Stimulated activated CD4-positive, alpha-beta T cell treated with anti-CD3 and anti-CD28 coated beads, Interleukin-12 subunit alpha, Interleukin-12 subunit beta, amount 100 ng/mL, for 4 hours (primary cell): ENCODE measurements at regions not wholly inside any gene's neighbourhood (a gene's known extent, or its start where the extent isn't known, plus 50 kb on each side); places are given as distances from the start of the nearest gene placed in this dataset.

Source experiments
- DNase-seq: peaks from one replicate; pipeline ENCODE4 v3.0.0-alpha.2; 2020

- DNase-seq, result no peak
These were observed 202.5 kb upstream of the DUSP10 start for GRCh38 chr1:221944247-221944870.

- DNase-seq, result no peak
These were observed 198.7 kb upstream of the DUSP10 start for GRCh38 chr1:221940631-221941030.

GRCh38 chr1:221939607-221940006, 197.7 kb upstream of the DUSP10 start:
- DNase-seq, result no peak

DNA sequence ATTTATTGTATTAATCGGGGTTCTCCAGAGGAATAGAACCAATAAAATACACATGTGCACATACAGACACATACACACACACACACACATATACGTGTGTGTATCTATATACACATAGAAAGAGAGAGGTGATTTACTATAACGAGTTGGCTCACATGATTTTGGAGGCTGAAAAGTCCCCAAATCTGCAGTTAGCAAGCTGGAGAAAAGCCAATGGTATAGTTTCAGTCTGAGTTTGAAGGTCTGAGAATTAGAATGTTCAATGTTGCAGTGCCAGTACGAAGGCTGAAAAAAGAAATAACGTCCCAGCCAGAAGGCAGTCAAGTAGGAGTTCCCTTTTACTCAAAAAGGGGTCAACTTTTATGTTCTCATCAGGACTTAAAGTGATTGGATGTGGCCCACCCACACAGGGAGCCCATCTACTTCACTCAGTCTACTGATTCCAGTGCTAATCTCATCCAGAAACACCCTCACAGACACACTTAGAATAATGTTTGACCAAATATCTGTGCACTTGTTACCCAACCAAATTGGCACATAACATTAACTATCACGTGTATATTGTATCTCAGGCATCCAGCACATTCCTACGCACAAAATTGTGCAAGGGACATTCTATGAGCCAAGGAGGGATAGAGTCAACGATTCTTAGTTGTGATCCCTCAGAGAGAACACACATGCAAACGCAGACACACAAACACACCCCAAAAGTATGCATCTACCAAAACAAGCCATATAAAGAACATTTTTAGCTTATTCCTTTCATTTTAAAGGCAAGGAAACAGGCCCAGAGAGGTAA, 195.5 kb upstream of the DUSP10 start:
- no peak for DNase-seq

GRCh38 chr1:221933814-221934213, 191.9 kb upstream of the DUSP10 start:
- no peak for DNase-seq

DNA sequence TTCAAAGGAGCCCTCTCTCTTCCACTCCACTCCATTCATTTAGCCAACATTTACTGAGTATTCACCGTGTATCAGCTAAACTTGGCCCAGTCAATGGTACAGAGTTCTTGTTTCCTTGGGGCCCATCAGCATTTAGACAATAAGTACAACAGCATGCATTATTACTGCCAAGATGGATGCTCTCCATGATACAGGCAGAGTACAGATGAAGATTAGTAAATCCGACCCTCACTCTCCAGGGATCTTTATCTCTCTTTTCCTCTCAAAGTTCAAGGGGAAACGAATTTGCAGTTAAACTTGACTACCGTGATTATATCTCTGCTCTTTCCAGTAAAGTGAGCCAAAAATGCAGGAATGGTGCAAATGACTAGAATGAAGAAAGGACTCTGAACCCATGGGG, 184.6 kb upstream of the DUSP10 start:
- DNase-seq, result no peak

GRCh38 chr1:221925947-221926346, 184.1 kb upstream of the DUSP10 start:
- no peak for DNase-seq

GRCh38 chr1:221923929-221924598, 182.2 kb upstream of the DUSP10 start:
- DNase-seq, result no peak

DNA sequence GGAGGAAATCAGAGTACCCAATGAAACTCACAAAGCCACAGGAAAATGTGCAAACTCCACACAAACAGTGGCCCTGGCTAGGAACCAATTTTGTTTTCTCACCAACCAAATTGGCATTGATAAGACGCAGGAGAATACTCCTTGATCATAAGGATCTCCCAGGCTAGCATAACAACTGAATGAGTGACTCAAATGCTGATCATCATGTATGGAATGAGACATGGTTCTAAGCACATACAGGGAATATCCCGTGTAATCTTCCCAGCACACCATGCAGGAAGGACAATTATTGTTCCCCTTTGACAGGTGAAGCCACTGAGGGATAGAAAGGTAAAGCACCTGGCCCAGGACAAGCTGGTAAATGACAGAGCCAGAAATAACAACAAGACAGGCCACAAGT, 180.0 kb upstream of the DUSP10 start:
- no peak for DNase-seq

DNA sequence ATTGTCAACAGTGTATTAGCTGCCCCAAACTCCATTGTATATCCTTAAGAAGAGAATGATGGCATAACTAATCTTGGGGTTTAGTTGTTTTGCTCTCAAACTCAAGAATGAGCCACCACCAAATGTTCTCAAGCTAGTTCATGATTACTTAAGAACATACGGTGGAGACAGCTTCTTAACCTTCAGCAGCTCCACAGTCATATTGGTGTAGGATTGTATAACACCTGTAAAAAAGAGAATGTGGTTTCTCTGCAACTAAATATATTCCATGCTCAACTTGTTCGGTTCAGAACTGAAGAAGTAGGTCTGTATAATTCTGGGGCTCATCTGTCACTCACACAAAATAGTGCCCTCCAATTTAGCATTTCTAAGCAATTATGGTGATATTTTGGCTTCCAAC, 177.9 kb upstream of the DUSP10 start:
- DNase-seq, result no peak

- no peak for DNase-seq
These were observed 177.5 kb upstream of the DUSP10 start for GRCh38 chr1:221919341-221919740.

DNA sequence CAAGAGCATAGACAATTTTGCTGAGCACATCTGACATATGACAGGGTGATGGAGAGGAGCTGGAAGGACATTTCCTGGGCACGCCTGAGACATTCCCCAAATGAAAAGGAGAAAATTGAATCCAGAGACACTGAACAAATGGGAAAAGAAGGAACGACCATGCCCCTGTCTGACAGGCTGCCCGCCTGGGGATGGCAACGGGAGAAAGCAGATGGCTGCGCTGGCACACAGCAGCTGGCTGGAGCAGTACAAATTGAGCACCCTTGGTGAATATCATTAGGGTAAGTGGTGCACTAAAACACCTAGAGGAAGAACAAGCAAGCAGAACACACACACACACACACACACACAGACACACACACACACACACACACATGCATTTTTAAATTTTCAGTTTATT, 174.3 kb upstream of the DUSP10 start:
- DNase-seq, result no peak

DNA sequence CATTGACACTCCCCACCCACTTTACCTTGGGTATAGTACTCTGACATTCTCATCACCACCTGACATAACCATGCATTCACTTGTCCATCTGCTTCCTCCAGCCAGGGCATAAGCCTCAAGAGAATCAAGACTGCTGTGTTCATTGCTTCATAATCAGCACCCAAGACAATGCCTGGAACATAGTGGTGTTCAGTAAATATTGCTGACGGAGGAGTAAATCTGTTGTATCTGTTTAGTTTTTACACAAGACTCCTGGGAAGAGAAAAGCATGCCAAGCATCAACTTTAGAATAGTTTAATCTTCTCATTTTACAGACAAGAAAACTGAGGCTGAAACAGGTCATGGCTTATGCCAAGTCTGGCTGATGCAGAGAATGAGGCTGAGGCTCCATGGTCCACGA, 173.9 kb upstream of the DUSP10 start:
- DNase-seq, result no peak

DNA sequence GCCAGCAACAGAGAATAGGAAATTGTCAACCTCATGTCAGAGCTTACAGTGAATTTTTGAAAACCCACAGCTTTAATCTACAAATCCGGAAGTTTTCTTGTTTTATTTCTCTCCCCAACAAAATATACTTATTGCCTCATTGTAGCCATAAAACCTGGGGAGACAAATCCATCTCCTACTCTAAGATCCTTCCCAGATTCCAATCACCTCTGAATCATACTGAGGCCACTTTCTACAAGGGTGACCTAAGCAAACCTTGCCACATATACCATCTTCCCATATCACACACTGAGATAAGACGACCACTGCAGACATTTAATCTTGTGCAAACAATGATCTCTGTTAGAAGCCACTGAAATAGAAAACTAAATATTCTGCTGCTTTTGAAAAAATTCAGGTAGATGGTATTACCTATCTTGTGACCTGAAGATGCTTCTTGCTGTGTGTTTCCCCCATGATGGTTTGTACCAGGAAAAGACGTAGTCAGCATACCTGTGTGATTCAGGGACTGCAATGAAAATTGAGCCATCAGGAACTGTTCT, 171.5 kb upstream of the DUSP10 start:
- no peak for DNase-seq

- DNase-seq, result no peak
These were observed 170.3 kb upstream of the DUSP10 start for GRCh38 chr1:221912230-221912629.

- no peak for DNase-seq
These were observed 169.8 kb upstream of the DUSP10 start for GRCh38 chr1:221911714-221912113.

DNA sequence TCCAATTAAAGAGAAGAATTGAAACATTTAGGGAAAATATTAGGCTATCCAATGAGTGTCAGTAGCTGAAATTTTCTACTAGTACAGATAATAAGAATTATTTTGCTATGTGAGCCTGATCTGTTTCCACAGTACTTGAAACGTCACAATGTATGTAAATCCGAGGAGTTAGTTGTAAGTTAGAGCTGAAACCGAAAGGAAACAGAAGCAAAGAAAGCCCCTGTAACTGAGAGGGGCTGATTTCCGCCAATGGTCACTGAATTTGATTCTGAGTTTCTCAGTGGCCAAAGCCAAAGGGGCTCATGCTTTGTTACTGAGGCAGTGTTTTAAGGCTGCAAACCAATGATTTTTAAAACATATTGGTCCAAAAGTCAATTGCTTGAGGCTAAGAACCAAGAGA, 168.3 kb upstream of the DUSP10 start:
- no peak for DNase-seq

DNA sequence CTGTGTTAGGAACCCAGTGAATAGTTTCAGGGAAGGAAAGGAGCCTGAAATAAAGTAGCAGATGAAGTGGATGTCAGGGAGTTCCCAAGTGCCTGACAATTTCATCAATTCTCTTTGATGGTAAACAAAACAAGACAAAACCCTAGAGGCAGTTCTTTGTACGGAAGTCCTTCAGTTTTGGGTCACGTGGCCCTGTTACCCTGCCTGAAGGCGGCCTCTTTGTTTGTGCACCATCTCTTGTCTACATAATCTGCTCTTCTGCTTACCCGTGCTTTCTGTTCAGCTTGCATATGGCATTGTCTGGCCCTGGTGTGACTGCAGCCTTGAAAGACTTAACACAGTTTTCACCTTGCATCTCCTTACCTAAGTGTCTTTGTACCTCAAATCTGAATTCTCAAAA, 166.7 kb upstream of the DUSP10 start:
- DNase-seq, result no peak

GRCh38 chr1:221907166-221907932, 165.5 kb upstream of the DUSP10 start:
- no peak for DNase-seq

DNA sequence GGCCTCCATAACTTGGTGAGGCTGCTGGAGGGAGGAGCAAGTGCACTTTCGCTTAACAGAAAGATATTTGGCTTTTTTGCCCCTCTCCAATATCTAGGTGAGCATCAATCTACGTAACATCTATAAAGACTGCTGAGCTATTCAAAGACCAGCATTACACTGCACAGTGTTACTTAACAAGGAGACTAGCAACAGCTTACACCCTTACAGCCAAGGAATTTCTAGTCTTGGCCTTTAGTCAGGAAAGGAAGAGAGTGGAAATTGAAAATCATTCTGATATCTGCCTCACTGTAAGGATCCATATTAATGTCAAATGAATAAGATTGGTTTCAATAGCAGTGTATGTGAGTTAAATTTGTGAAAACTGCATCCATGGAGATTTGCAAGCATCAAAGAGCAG, 163.9 kb upstream of the DUSP10 start:
- no peak for DNase-seq

DNA sequence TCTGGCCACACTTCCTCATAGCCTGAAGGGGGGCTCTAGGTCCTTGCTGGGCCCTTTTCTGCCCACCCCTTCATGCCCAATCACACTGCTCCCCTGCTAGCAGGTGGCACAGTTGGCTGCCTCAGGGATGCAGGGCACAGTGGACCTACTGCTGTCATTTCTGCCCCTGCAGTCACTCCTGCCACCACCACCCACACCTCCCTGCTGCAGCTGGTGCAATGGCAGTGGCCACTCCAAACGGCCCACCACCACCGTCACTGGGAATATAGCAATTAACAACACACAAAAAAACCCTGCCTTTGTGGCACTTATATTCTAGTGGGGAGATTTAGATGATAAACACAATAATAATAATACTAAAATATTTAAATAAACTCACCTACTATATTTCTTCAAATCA, 162.4 kb upstream of the DUSP10 start:
- DNase-seq, result no peak

DNA sequence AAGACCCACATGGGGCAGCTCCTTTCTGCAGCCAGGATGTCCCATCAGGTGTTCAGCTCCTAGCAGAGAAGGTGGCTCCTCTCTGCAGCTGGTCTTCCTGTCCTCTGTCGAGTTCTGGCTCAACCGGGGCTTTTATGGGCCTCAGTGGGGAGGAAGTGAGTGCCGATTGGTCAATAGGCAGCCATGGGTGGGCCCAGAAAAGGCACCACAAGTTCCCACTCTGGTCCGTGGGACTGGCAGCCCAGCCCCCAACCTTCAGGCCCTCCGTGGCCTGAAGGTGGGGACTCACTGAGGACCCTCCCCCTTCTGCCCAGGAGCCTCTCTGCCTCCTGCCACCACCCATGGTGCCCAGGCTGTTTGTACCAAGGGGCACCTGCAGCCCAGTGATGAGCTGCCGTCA, 161.7 kb upstream of the DUSP10 start:
- no peak for DNase-seq

DNA sequence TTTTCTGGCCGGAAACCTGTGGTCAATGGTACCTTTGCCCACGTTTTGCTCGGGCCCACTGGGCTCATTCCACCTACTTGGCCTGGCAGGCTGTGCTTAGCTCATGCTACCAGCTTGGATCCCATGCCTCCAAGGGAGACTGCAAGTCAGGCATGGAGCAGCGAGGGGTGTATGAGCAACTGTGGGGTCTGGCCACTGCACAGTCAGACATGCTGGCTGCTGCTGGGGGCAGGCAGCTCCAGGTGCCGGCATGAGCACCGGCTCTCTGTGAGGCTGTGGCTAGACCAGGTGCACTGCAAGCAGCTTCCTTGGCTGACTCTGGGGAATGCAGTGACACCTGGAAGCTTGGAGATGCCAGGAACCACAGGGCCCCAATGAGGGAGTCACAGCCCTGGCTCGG, 161.1 kb upstream of the DUSP10 start:
- DNase-seq, result no peak
